SK-N-SH (cell line): ENCODE measurements at regions not wholly inside any gene's neighbourhood (a gene's known extent, or its start where the extent isn't known, plus 50 kb on each side); places are given as distances from the start of the nearest gene placed in this dataset.

ENCODE experiments used
- CTCF ChIA-PET: fragments of 300-600, 350-600 bp; formaldehyde crosslinking; extraction: SDS; loops from one replicate; lab custom pipeline; 2021; lab: Yijun Ruan, JAX
- POLR2A ChIA-PET: fragments of 350-600 bp; sonication (Branson Sonifier 250); formaldehyde crosslinking; extraction: SDS; loops from one replicate; lab custom pipeline; 2020; ENCODE audit warnings: antibody characterized with exemption, inconsistent platforms; lab: Yijun Ruan, JAX
- DNase-seq: peaks from one replicate; pipeline ENCODE4 v3.0.0; 2012
- H2AFZ ChIP-seq: fragments of 200-600 bp; sonication (generic); 2 replicates; pipeline ENCODE4 v1.8.1; 2016; ENCODE audit warnings: antibody characterized with exemption, mild to moderate bottlenecking, low read depth
- H3F3A ChIP-seq: fragments of 200-600 bp; sonication (generic); replicated peaks from 2 replicates; pipeline ENCODE3; 2016; ENCODE audit warnings: antibody characterized with exemption, mild to moderate bottlenecking; ENCODE audit not compliant: insufficient read depth
- H3K27ac ChIP-seq, 2 experiments: fragments of 200-500 bp in 1 of 2; fragments of 200-600 bp in 1 of 2; sonication (Bioruptor generic) in 1 of 2; sonication (generic), shearing (Covaris generic) in 1 of 2; 2 replicates each; pipeline versions ENCODE4 v1.5.1 to v1.6.1; 2014 to 2016; ENCODE audit warnings: low read depth in 2 of 2, inconsistent platforms in 1 of 2, low read length in 1 of 2, mild to moderate bottlenecking in 1 of 2, mixed read lengths in 1 of 2
- H3K27me3 ChIP-seq: fragments of 200-600 bp; sonication (generic), shearing (Covaris generic); 2 replicates; pipeline ENCODE4 v1.6.1; 2016; ENCODE audit warnings: mixed run types; ENCODE audit not compliant: insufficient read depth
- H3K36me3 ChIP-seq, 2 experiments: fragments of 200-500 bp in 1 of 2; fragments of 200-600 bp in 1 of 2; sonication (Bioruptor generic) in 1 of 2; sonication (generic) in 1 of 2; replicated peaks in 1 of 2; 2 replicates each; pipeline versions ENCODE3 to v1.5.1; 2014 to 2016; ENCODE audit warnings: low read length in 1 of 2, mild to moderate bottlenecking in 1 of 2; ENCODE audit not compliant: insufficient read depth in 2 of 2, control insufficient read depth in 1 of 2
- H3K4me1 ChIP-seq, 2 experiments: fragments of 200-500 bp in 1 of 2; fragments of 200-600 bp in 1 of 2; sonication (Bioruptor generic) in 1 of 2; sonication (generic), shearing (Covaris generic) in 1 of 2; 2 replicates each; pipeline versions ENCODE4 v1.5.1 to v1.6.1; 2014 to 2016; ENCODE audit warnings: low read depth in 1 of 2, low read length in 1 of 2, mixed run types in 1 of 2; ENCODE audit not compliant: insufficient read depth in 2 of 2, control insufficient read depth in 1 of 2
- H3K4me2 ChIP-seq: fragments of 200-600 bp; sonication (generic), shearing (Covaris generic); 2 replicates; pipeline ENCODE4 v1.6.1; 2017; ENCODE audit warnings: mixed run types
- H3K4me3 ChIP-seq, 2 experiments: fragments of 200-500 bp in 1 of 2; fragments of 200-600 bp in 1 of 2; sonication (Bioruptor generic) in 1 of 2; sonication (generic), shearing (Covaris generic) in 1 of 2; 2 replicates each; pipeline versions ENCODE4 v1.5.1 to v1.8.1; 2014 to 2016; ENCODE audit warnings: low read depth in 2 of 2, inconsistent platforms in 1 of 2, low read length in 1 of 2, mild to moderate bottlenecking in 1 of 2, mixed read lengths in 1 of 2, moderate library complexity in 1 of 2
- H3K79me2 ChIP-seq: fragments of 200-600 bp; sonication (generic); 2 replicates; pipeline ENCODE4 v1.8.1; 2017; ENCODE audit warnings: mild to moderate bottlenecking; ENCODE audit not compliant: insufficient read depth
- H3K9ac ChIP-seq: fragments of 200-600 bp; sonication (generic); 2 replicates; pipeline ENCODE4 v1.6.1; 2017; ENCODE audit warnings: mixed run types
- H3K9me2 ChIP-seq: fragments of 200-600 bp; sonication (generic); 2 replicates; pipeline ENCODE4 v1.6.1; 2017; ENCODE audit warnings: mixed run types
- H3K9me3 ChIP-seq: fragments of 200-600 bp; sonication (generic); 2 replicates; pipeline ENCODE4 v1.6.1; 2017; ENCODE audit warnings: mixed run types, mild to moderate bottlenecking, moderate library complexity
- H4K20me1 ChIP-seq: fragments of 200-600 bp; sonication (generic); 2 replicates; pipeline ENCODE4 v1.6.1; 2017; ENCODE audit warnings: mild to moderate bottlenecking, mixed run types; ENCODE audit not compliant: insufficient read depth
- CTCF ChIP-seq: fragments of 200-600 bp; sonication (generic); IDR thresholded peaks from 2 replicates; pipeline ENCODE4 v1.6.1; 2017; ENCODE audit warnings: antibody characterized with exemption, mild to moderate bottlenecking, moderate library complexity
- EZH2phosphoT487 ChIP-seq: fragments of 200-600 bp; sonication (generic); IDR thresholded peaks from 2 replicates; pipeline ENCODE4 v1.6.1; 2017; ENCODE audit warnings: low read depth, mixed run types, mild to moderate bottlenecking, antibody characterized with exemption, moderate library complexity, borderline replicate concordance
- FOXJ3 ChIP-seq: sonication (generic); formaldehyde crosslinking; IDR thresholded peaks from 2 replicates; pipeline ENCODE4 v1.5.1; 2020; ENCODE audit warnings: mild to moderate bottlenecking, missing genetic modification reagents
- GABPA ChIP-seq: IDR thresholded peaks from 2 replicates; pipeline ENCODE4 v1.4.0; 2012; ENCODE audit warnings: low read depth, mild to moderate bottlenecking
- GATA2 ChIP-seq: sonication (generic); formaldehyde crosslinking; IDR thresholded peaks from 2 replicates; pipeline ENCODE4 v1.5.0; 2020; ENCODE audit warnings: mild to moderate bottlenecking, missing genetic modification reagents
- NFIC ChIP-seq: IDR thresholded peaks from 2 replicates; pipeline ENCODE4 v1.4.0; 2012; ENCODE audit warnings: borderline replicate concordance
- RAD21 ChIP-seq: IDR thresholded peaks from 2 replicates; pipeline ENCODE4 v1.6.1; 2012; ENCODE audit warnings: mild to moderate bottlenecking, low read length
- REST ChIP-seq: IDR thresholded peaks from 2 replicates; pipeline ENCODE4 v1.6.1; 2012; ENCODE audit warnings: mild to moderate bottlenecking, low read depth, low read length, moderate library complexity
- RFX5 ChIP-seq: IDR thresholded peaks from 2 replicates; pipeline ENCODE4 v1.6.1; 2012; ENCODE audit warnings: mild to moderate bottlenecking, improper control_type of control experiment, low read length
- SIN3A ChIP-seq: IDR thresholded peaks from 2 replicates; pipeline ENCODE4 v1.6.1; 2012; ENCODE audit warnings: low read depth, mild to moderate bottlenecking, low read length, moderate library complexity, borderline replicate concordance
- TCF12 ChIP-seq: IDR thresholded peaks from 2 replicates; pipeline ENCODE4 v1.4.0; 2012
- USF1 ChIP-seq: IDR thresholded peaks from 2 replicates; pipeline ENCODE4 v1.4.0; 2012; ENCODE audit warnings: low read depth, borderline replicate concordance
- ZBTB33 ChIP-seq: IDR thresholded peaks from 2 replicates; pipeline ENCODE4 v1.4.0; 2012; ENCODE audit warnings: low read depth, borderline replicate concordance
- WGBS: methylation state at CpG from one replicate; pipeline ENCODE4 v1.1.6; 2017; ENCODE audit warnings: low lambda C conversion rate; 5-methylcytosine and 5-hydroxymethylcytosine counted together

GRCh38 chr3:24944805-24945520, 450.3 kb upstream of the THRB start:
- no peaks in the 10 kb centered on the region for H3K9me2 ChIP-seq
- no peak overlapping the region for H3K4me3 ChIP-seq
- no peaks in the 10 kb centered on the region for H4K20me1 ChIP-seq
- TF ChIP-seq SIN3A (no peak), USF1 (no peak), REST (no peak), TCF12 (no peak), EZH2phosphoT487 (no peak), RFX5 (no peak), NFIC (no peak), RAD21 (no peak), CTCF (no peak), GATA2 (CRISPR knock-in tag) (no peak), FOXJ3 (CRISPR knock-in tag) (no peak), ZBTB33 (no peak), GABPA (no peak)
- TF ChIP-seq, all 33 proteins: peak for 0
- Histone ChIP-seq H3K27me3 (no peaks in the 10 kb centered on the region), H3K36me3 (no peaks in the 10 kb centered on the region), H3K27ac (no peak overlapping the region), H3K9me3 (no peaks in the 10 kb centered on the region), H3K9ac (no peak overlapping the region), H2AFZ (no peak overlapping the region), H3K79me2 (no peaks in the 10 kb centered on the region), H3K4me1 (no peaks in the 10 kb centered on the region), H3K4me2 (no peak overlapping the region), H3F3A (no peaks in the 10 kb centered on the region)
- CTCF ChIA-PET = interaction anchor here (1.0 kb wide), 2 partner anchors 63 to 648 kb away, joined by 3 read pairs; no protein-coding TSS in a partner anchor
- POLR2A ChIA-PET = no interaction called here
- WGBS = 80% methylated on average over 3 of the region's 3 CpGs
- DNase-seq = no peak
